ENCODE measurements at regions not wholly inside any gene's neighbourhood (a gene's known extent, or its start where the extent isn't known, plus 50 kb on each side); places are given as distances from the start of the nearest gene placed in this dataset.

GRCh38 chr3:193970773-193971206, 165.2 kb upstream of the HES1 start:
- no peak for DNase-seq

- no peak for DNase-seq
These were observed 164.6 kb upstream of the HES1 start for GRCh38 chr3:193971261-193971751.

- no peak for DNase-seq
These were observed 164.0 kb upstream of the HES1 start for GRCh38 chr3:193971966-193972365.

- DNase-seq = no peak
These were observed 163.1 kb upstream of the HES1 start for GRCh38 chr3:193972832-193973231.

- DNase-seq = peak; percentile 83
These were observed 161.7 kb upstream of the HES1 start for GRCh38 chr3:193974191-193974652.

GRCh38 chr3:193974671-193975535, 161.0 kb upstream of the HES1 start:
- peak; percentile 82 for DNase-seq

GRCh38 chr3:193977622-193978021, 158.3 kb upstream of the HES1 start:
- DNase-seq = no peak

- no peak for DNase-seq
These were observed 157.9 kb upstream of the HES1 start for GRCh38 chr3:193978030-193978429.

GRCh38 chr3:193978486-193978885, 157.5 kb upstream of the HES1 start:
- DNase-seq = no peak

GRCh38 chr3:193980326-193980725, 155.6 kb upstream of the HES1 start:
- DNase-seq = no peak

- no peak for DNase-seq
These were observed 155.0 kb upstream of the HES1 start for GRCh38 chr3:193980905-193981304.

- no peak for DNase-seq
These were observed 154.4 kb upstream of the HES1 start for GRCh38 chr3:193981504-193981903.

- DNase-seq = no peak
These were observed 153.7 kb upstream of the HES1 start for GRCh38 chr3:193982258-193982659.

- DNase-seq = no peak
These were observed 151.8 kb upstream of the HES1 start for GRCh38 chr3:193983846-193984818.

GRCh38 chr3:193984876-193985275, 151.1 kb upstream of the HES1 start:
- DNase-seq = no peak

GRCh38 chr3:193987186-193987585, 148.8 kb upstream of the HES1 start:
- DNase-seq = no peak

- DNase-seq = no peak
These were observed 146.8 kb upstream of the HES1 start for GRCh38 chr3:193989186-193989585.

GRCh38 chr3:193991666-193992424, 144.1 kb upstream of the HES1 start:
- no peak for DNase-seq

- no peak for DNase-seq
These were observed 143.4 kb upstream of the HES1 start for GRCh38 chr3:193992425-193993037.

- DNase-seq = peak; percentile 72
These were observed 139.7 kb upstream of the HES1 start for GRCh38 chr3:193996221-193996620.

GRCh38 chr3:193996641-193997089, 139.3 kb upstream of the HES1 start:
- DNase-seq = no peak
